ENCODE measurements at regions not wholly inside any gene's neighbourhood (a gene's known extent, or its start where the extent isn't known, plus 50 kb on each side); places are given as distances from the start of the nearest gene placed in this dataset.

DNA sequence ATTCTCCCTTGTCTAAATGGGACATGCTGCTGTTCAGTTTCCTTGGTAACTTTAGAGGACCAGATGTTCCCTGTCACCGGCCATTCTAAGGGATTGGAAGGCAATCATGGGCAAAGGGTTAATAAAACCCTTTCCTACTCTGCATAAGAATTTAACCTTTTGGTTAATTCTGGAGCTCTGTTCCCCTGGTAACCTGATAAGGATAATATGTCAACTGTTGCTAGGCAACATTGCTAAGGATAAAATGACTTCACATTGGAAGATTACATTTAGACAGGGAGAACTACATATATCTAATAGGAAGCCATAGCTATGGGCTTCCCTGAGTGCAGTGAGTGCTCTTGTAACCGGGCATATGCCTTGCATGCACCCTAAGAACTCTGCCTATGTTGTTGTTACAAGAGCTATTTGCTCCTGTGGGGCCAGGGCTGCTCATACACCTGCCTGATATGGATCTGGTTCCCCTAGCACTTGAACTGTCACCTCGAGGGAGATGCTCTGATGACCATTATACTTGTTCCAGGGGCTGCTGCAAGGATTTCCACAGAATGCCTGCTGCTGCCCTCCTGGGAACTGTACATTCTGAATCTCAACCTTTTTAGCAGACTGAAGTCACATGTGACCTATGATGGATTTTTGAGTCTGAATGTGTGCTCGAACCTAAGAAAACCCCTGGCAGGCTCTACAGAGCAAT, 326.3 kb upstream of the PDZRN3 start:
- WGBS, result 41% methylated on average over 3 of the region's 4 CpGs
- Histone ChIP-seq H3K27me3 (no peaks in the 10 kb centered on the region), H3K4me1 (no peaks in the 10 kb centered on the region), H3K9me3 (no peaks in the 10 kb centered on the region), H3K4me3 (no peak overlapping the region), H3K36me3 (no peaks in the 10 kb centered on the region), H3K27ac (replicated peaks in 1 of 4) (no peak overlapping the region)
- TF ChIP-seq POLR2A (IDR thresholded peaks at IDR 0.05; ENCODE audit: low read depth) (no peak), POLR2AphosphoS5 (IDR thresholded peaks at IDR 0.05) (no peak), EP300 (IDR thresholded peaks at IDR 0.05) (no peak)
- TF ChIP-seq, protein P1, sequence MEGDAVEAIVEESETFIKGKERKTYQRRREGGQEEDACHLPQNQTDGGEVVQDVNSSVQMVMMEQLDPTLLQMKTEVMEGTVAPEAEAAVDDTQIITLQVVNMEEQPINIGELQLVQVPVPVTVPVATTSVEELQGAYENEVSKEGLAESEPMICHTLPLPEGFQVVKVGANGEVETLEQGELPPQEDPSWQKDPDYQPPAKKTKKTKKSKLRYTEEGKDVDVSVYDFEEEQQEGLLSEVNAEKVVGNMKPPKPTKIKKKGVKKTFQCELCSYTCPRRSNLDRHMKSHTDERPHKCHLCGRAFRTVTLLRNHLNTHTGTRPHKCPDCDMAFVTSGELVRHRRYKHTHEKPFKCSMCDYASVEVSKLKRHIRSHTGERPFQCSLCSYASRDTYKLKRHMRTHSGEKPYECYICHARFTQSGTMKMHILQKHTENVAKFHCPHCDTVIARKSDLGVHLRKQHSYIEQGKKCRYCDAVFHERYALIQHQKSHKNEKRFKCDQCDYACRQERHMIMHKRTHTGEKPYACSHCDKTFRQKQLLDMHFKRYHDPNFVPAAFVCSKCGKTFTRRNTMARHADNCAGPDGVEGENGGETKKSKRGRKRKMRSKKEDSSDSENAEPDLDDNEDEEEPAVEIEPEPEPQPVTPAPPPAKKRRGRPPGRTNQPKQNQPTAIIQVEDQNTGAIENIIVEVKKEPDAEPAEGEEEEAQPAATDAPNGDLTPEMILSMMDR (IDR thresholded peaks at IDR 0.05), result no peak
- intact Hi-C loops (cut with DNase I), result no loop called here
- DNase-seq (ENCODE audit: extremely low spot score), result no peak

DNA sequence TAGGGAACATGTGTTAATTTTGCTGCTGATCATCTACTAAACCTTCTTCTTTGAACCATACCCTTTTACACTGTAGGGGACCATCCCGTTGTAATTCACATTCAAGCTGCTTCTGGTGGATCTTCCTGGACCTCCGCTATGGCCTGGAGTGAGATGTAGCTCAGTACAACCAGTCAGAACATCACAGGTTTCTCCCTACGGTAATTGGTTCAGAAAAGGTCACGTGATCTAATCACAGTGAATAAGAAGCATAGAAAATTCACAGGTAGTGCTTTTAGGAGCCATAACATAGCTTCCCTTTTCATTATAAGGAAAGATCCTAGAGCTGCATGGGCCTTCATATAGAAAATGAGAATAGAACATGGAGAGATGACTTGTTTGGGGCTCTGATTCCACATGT, 320.8 kb upstream of the PDZRN3 start:
- Histone ChIP-seq H3K9me3 (no peaks in the 10 kb centered on the region), H3K27me3 (no peaks in the 10 kb centered on the region), H3K27ac (replicated peaks in 1 of 4) (no peak overlapping the region), H3K4me1 (no peaks in the 10 kb centered on the region), H3K36me3 (no peaks in the 10 kb centered on the region), H3K4me3 (no peak overlapping the region)
- no peak for DNase-seq (ENCODE audit: extremely low spot score)
- intact Hi-C loops (cut with DNase I), result no loop called here
- 87% methylated on average over 4 of the region's 4 CpGs for WGBS
- no peak for TF ChIP-seq EP300 (IDR thresholded peaks at IDR 0.05)
- no peak for TF ChIP-seq POLR2AphosphoS5 (IDR thresholded peaks at IDR 0.05)
- TF ChIP-seq, protein P1 (IDR thresholded peaks at IDR 0.05), result no peak
- TF ChIP-seq POLR2A (IDR thresholded peaks at IDR 0.05; ENCODE audit: low read depth), result no peak

DNA sequence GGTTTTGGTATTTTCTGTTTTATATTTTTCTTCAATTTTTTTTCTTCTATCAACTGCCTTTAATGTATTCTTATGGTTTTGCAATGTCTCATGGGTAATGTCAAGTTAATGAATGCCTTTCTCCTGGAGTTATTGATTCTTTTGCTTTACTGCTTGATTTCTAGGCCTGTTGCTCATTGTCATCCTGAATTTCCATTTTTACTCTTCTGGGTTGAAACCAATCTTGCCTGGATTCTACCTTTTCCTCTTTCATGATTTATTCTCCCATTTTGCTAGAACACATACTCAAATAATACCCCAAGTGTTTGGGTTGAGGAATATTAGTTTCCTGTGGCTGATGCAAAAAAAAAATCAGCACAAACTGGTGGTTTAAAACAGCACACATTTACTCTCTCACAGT, 315.2 kb upstream of the PDZRN3 start:
- Histone ChIP-seq H3K27ac (replicated peaks in 1 of 4) (no peak overlapping the region), H3K4me1 (no peaks in the 10 kb centered on the region), H3K4me3 (no peak overlapping the region), H3K27me3 (no peaks in the 10 kb centered on the region), H3K9me3 (peaks cover 0 to 3% (median 0%) of the 10 kb centered on the region in 4 donors), H3K36me3 (no peaks in the 10 kb centered on the region)
- intact Hi-C loops (cut with DNase I), result no loop called here
- TF ChIP-seq POLR2AphosphoS5 (IDR thresholded peaks at IDR 0.05) (no peak), EP300 (IDR thresholded peaks at IDR 0.05) (no peak), POLR2A (IDR thresholded peaks at IDR 0.05; ENCODE audit: low read depth) (no peak)
- TF ChIP-seq, protein P1 (IDR thresholded peaks at IDR 0.05), result no peak
- no peak for DNase-seq (ENCODE audit: extremely low spot score)

DNA sequence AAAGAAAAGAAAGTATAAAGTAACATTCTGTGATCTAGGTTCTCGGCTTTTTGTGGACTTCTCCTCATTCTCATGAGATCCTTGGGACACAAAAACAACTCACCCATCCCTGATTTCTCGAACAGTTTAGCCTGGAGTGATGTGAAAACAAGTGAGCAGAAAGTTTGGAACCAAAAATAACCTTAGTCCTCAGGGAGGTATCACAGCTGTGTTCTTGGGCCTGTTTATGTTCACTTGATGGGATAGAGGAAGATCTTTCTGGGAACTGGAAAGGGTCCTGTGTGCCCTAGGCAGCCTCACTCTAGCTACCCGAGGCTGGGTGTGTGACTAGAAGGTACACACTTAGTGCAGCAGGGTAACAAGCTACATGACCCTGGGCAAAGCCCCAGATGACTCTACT, 308.8 kb upstream of the PDZRN3 start:
- Histone ChIP-seq H3K27ac (replicated peaks in 1 of 4) (no peak overlapping the region), H3K27me3 (no peaks in the 10 kb centered on the region), H3K36me3 (no peaks in the 10 kb centered on the region), H3K9me3 (no peaks in the 10 kb centered on the region), H3K4me3 (no peak overlapping the region), H3K4me1 (no peaks in the 10 kb centered on the region)
- TF ChIP-seq EP300 (IDR thresholded peaks at IDR 0.05) (no peak), POLR2AphosphoS5 (IDR thresholded peaks at IDR 0.05) (no peak), POLR2A (IDR thresholded peaks at IDR 0.05; ENCODE audit: low read depth) (no peak)
- TF ChIP-seq, protein P1 (IDR thresholded peaks at IDR 0.05), result no peak
- intact Hi-C loops (cut with DNase I), result no loop called here
- DNase-seq (ENCODE audit: extremely low spot score), result no peak
- WGBS, result 58% methylated on average over 3 of the region's 3 CpGs

DNA sequence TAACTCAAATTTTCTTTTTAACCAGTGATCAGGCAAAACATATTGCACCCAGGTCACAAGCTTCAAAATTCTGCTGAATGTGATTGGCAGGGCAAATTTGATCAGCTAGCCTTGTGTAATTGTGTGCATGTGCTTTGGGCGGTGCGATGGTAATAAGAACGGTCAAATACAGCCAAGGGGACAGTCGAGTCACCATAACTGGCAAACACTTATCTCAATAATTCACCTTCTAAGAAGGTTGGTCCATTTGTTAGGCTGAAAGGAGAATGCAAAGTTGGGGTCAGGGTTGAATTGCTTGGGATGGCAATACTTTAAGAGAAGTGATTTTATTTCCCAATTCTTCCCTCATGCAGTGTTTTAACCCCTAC, 302.4 kb upstream of the PDZRN3 start:
- no peaks in the 10 kb centered on the region for H3K36me3 ChIP-seq
- no peak overlapping the region for H3K4me3 ChIP-seq
- intact Hi-C loops (cut with DNase I), result no loop called here
- no peaks in the 10 kb centered on the region for H3K9me3 ChIP-seq
- no peak for DNase-seq (ENCODE audit: extremely low spot score)
- no peak overlapping the region for H3K27ac ChIP-seq (replicated peaks in 1 of 4)
- TF ChIP-seq, protein P1 (IDR thresholded peaks at IDR 0.05), result no peak
- TF ChIP-seq POLR2AphosphoS5 (IDR thresholded peaks at IDR 0.05) (no peak), EP300 (IDR thresholded peaks at IDR 0.05) (no peak), POLR2A (IDR thresholded peaks at IDR 0.05; ENCODE audit: low read depth) (no peak)
- H3K27me3 ChIP-seq, result no peaks in the 10 kb centered on the region
- H3K4me1 ChIP-seq, result no peaks in the 10 kb centered on the region
- 44% methylated on average over 4 of the region's 4 CpGs for WGBS
